Gastrocnemius medialis (tissue), 4 donors: ENCODE measurements at regions not wholly inside any gene's neighbourhood (a gene's known extent, or its start where the extent isn't known, plus 50 kb on each side); places are given as distances from the start of the nearest gene placed in this dataset.

ENCODE experiments used
- ATAC-seq, 2 donors: fragments of 150-250 bp; one replicate each; pipeline ENCODE4 v1.9.1; 2016
- DNase-seq, 2 donors: peaks; one replicate each; pipeline ENCODE4 v3.0.0-alpha.2; 2019
- H3K27ac ChIP-seq, 4 donors: fragments of 200-600 bp; sonication (generic); 1 replicate in 1 of 4; 2 replicates in 3 of 4; pipeline ENCODE4 v1.5.1; 2016 to 2018; ENCODE audit warnings: mild to moderate bottlenecking in 2 of 4, moderate library complexity in 1 of 4
- H3K27me3 ChIP-seq, 3 donors: fragments of 200-600 bp; sonication (generic) in 2 of 3; 1 replicate in 1 of 3; 2 replicates in 2 of 3; pipeline versions ENCODE4 v1.5.1 to v1.6.0; 2016 to 2019; ENCODE audit warnings: mild to moderate bottlenecking in 1 of 3, moderate library complexity in 1 of 3
- H3K36me3 ChIP-seq, 2 donors: fragments of 200-600 bp; sonication (generic) in 1 of 2; one replicate each; pipeline ENCODE4 v1.5.1; 2017 to 2018
- H3K4me1 ChIP-seq, 2 donors: fragments of 200-600 bp; sonication (generic) in 1 of 2; one replicate each; pipeline ENCODE4 v1.5.1; 2016 to 2017; ENCODE audit warnings: mild to moderate bottlenecking in 2 of 2
- H3K4me3 ChIP-seq, 4 donors: fragments of 200-600 bp; sonication (generic) in 3 of 4; 1 replicate in 1 of 4; 2 replicates in 3 of 4; pipeline ENCODE4 v1.5.1; 2016 to 2019; ENCODE audit warnings: mild to moderate bottlenecking in 2 of 4
- H3K9me3 ChIP-seq, 3 donors: fragments of 200-600 bp; sonication (generic) in 2 of 3; 1 replicate in 1 of 3; 2 replicates in 2 of 3; pipeline ENCODE4 v1.5.1; 2016 to 2019
- POLR2A ChIP-seq, 2 donors: fragments of 450-650 bp; IDR thresholded peaks; one replicate each; pipeline ENCODE4 v1.6.1; 2017; ENCODE audit warnings: antibody characterized with exemption in 2 of 2, mild to moderate bottlenecking in 2 of 2, moderate library complexity in 2 of 2
- in situ Hi-C, 4 donors: fragments of 200-750 bp; cut with MboI; loops; one replicate each; pipeline versions ENCODE4 v1.15.0 to v1.8.0; 2017; ENCODE audit warnings: low sequenced_read_pairs in 4 of 4
- intact Hi-C: fragments of 100-400 bp; cut with DNase I; formaldehyde crosslinking; loops from one replicate; pipeline ENCODE4 v1.15.1; 2023; ENCODE audit warnings: low total_unique reads
- TF ChIP-seq, protein P1 (sequence below), 5 experiments: fragments of 450-650 bp in 3 of 5; fragments of 200-600 bp in 2 of 5; sonication (generic) in 2 of 5; IDR thresholded peaks in 4 of 5; conservative IDR thresholded peaks in 1 of 5; 1 replicate in 4 of 5; 2 replicates in 1 of 5; pipeline ENCODE4 v1.5.1; 2016 to 2019; ENCODE audit warnings: antibody characterized with exemption in 5 of 5, mild to moderate bottlenecking in 3 of 5, moderate library complexity in 3 of 5

DNA sequence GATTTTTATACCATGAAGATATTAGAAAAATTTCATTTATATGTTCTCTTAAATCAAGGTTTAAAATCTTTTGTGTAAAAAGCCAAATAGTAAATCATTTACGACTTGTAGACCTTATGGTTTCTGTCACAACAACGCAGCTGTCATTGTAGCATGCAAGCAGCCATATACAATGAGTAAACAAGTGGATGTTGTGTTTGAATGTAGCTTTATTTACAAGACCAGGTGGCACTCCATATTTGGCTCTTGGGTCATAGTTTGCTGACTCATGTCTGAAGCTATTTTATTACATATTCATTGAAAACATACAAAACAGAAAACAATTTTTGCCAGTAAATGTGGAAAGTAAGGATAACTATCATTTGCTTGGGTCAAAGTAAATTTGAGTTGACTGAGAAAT is 930.8 kb downstream of the SLITRK5 start:
- DNase-seq (no peak), ATAC-seq (no peak)
- Histone ChIP-seq H3K27me3 (no peaks in the 10 kb centered on the region), H3K4me1 (no peaks in the 10 kb centered on the region), H3K4me3 (no peak overlapping the region), H3K9me3 (no peaks in the 10 kb centered on the region), H3K27ac (no peak overlapping the region), H3K36me3 (no peaks in the 10 kb centered on the region)
- TF ChIP-seq POLR2A (IDR thresholded peaks at IDR 0.05), result no peak
- TF ChIP-seq, protein P1, sequence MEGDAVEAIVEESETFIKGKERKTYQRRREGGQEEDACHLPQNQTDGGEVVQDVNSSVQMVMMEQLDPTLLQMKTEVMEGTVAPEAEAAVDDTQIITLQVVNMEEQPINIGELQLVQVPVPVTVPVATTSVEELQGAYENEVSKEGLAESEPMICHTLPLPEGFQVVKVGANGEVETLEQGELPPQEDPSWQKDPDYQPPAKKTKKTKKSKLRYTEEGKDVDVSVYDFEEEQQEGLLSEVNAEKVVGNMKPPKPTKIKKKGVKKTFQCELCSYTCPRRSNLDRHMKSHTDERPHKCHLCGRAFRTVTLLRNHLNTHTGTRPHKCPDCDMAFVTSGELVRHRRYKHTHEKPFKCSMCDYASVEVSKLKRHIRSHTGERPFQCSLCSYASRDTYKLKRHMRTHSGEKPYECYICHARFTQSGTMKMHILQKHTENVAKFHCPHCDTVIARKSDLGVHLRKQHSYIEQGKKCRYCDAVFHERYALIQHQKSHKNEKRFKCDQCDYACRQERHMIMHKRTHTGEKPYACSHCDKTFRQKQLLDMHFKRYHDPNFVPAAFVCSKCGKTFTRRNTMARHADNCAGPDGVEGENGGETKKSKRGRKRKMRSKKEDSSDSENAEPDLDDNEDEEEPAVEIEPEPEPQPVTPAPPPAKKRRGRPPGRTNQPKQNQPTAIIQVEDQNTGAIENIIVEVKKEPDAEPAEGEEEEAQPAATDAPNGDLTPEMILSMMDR (IDR thresholded peaks at IDR 0.05 in 4 of 5, conservative IDR thresholded peaks at IDR 0.05 in 1 of 5), result no peak
- intact Hi-C loops (no loop called here), in situ Hi-C loops (no loop called here)

DNA sequence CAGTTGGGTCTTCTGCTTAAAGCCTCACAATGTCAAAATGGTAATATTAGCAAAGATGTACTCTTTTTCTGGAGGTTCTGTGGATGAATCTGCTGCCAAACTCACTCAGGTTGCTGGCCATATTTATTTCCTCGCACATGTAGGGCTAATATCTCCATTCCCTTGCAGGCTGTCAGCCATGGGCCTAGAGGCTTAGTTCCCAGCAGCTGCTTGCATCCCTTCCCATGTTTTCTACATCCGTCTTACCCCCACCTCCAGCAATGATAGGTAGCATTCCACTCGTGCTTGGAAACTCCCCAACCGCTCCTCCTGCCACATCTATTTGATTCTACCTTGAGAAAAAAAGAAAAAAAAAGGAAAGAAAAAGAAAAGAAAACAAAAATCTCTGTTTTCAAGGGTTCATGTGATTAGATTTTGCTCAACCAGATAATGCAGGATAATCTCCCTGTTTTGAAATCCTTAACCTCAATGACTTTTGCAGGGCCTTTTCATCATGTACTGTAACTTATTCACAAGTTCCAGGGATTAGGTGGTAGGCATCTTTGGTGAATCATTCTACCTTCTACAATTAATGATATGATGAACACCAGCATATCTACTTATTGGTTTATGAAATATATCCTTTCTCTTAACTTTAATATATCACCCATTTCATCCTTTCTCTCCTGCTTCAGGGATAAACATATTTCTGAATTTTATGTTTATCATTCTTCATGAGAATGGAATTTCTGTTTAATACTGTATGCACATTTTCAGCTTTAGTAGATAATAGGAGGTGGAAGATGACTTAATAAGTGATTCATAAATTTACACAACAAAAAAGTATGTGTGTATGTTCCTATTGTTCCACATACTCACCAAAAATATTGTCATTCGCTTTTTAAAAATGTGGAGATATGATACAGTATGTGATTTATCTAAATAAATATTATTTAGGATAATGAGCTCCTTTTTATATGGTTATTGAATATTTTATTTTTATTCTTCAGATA is 931.9 kb downstream of the SLITRK5 start:
- no peak overlapping the region for H3K27ac ChIP-seq
- no peak for TF ChIP-seq POLR2A (IDR thresholded peaks at IDR 0.05)
- TF ChIP-seq, protein P1 (IDR thresholded peaks at IDR 0.05 in 4 of 5, conservative IDR thresholded peaks at IDR 0.05 in 1 of 5), result no peak
- no peaks in the 10 kb centered on the region for H3K27me3 ChIP-seq
- H3K9me3 ChIP-seq, result no peaks in the 10 kb centered on the region
- in situ Hi-C loops, result no loop called here
- H3K36me3 ChIP-seq, result no peaks in the 10 kb centered on the region
- intact Hi-C loops, result no loop called here
- no peak for DNase-seq
- no peaks in the 10 kb centered on the region for H3K4me1 ChIP-seq
- no peak overlapping the region for H3K4me3 ChIP-seq
- ATAC-seq, result no peak

DNA sequence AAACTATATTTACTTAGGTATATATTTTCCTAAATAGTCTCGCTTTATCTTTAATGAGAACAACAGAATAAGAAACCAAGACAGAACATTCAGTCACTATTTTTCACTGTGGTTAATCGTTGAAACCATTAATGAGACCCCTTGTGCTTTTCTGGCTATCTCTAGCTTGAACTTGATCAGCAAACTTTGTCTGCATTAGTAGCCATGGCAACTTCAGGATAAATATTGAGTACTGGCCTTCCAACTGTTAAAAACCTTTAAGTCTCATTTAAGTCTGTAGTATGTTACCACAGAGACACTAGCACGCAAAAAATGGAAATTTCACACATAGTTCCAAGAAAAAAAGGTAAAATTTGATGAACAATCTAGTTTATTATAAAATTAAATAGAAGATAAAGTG is 946.0 kb downstream of the SLITRK5 start:
- H3K4me3 ChIP-seq, result no peak overlapping the region
- H3K4me1 ChIP-seq, result no peaks in the 10 kb centered on the region
- no peaks in the 10 kb centered on the region for H3K9me3 ChIP-seq
- TF ChIP-seq, protein P1 (IDR thresholded peaks at IDR 0.05 in 4 of 5, conservative IDR thresholded peaks at IDR 0.05 in 1 of 5), result no peak
- TF ChIP-seq POLR2A (IDR thresholded peaks at IDR 0.05), result no peak
- H3K27ac ChIP-seq, result no peak overlapping the region
- H3K36me3 ChIP-seq, result no peaks in the 10 kb centered on the region
- no peak for DNase-seq
- in situ Hi-C loops (no loop called here), intact Hi-C loops (no loop called here)
- ATAC-seq, result no peak
- no peaks in the 10 kb centered on the region for H3K27me3 ChIP-seq

DNA sequence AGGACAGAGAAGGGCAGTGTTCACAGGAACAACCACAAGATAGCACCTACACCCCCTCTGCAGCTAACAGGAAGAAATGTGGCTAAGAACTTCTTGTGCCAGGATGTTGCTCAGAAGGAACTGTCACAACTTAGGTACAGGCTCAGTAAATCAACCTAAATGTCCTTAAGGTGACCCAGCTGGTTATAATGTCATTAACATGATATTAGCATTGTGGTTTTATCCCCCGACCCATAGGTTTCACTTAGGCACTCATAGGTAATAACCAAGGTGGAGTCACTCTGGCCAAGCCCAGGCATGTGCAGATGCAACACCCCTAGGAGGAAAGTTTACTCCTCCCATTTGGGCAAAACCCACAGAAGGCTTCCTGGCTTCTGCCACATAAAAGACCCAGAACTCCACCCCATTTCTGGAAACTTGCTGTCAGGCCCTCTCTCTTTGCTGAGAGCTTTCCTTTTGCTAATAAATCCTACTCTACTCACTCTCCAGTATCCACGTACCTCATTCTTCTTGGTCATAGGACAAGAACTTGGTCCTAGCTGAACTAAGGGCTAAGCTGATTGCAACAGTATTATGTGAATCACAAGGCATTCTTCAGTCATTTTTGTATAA is 951.3 kb downstream of the SLITRK5 start:
- DNase-seq (no peak), ATAC-seq (no peak)
- intact Hi-C loops (no loop called here), in situ Hi-C loops (no loop called here)
- no peak overlapping the region for H3K27ac ChIP-seq
- H3K4me3 ChIP-seq, result no peak overlapping the region
- H3K27me3 ChIP-seq, result no peaks in the 10 kb centered on the region
- TF ChIP-seq POLR2A (IDR thresholded peaks at IDR 0.05), result no peak
- TF ChIP-seq, protein P1 (IDR thresholded peaks at IDR 0.05 in 4 of 5, conservative IDR thresholded peaks at IDR 0.05 in 1 of 5), result no peak
- no peaks in the 10 kb centered on the region for H3K36me3 ChIP-seq
- no peaks in the 10 kb centered on the region for H3K9me3 ChIP-seq
- H3K4me1 ChIP-seq, result no peaks in the 10 kb centered on the region
